GM10266 (cell line): ENCODE measurements at regions not wholly inside any gene's neighbourhood (a gene's known extent, or its start where the extent isn't known, plus 50 kb on each side); places are given as distances from the start of the nearest gene placed in this dataset.

Source experiments
- DNase-seq: peaks from one replicate; pipeline ENCODE4 v3.0.0; 2012; ENCODE audit errors: extremely low spot score
- TF ChIP-seq, protein P1 (sequence below): IDR thresholded peaks from 2 replicates; pipeline ENCODE4 v1.5.1; 2012; ENCODE audit warnings: mild to moderate bottlenecking, low read depth; ENCODE audit not compliant: control insufficient read depth, insufficient read depth; ENCODE audit errors: missing control alignments

DNA sequence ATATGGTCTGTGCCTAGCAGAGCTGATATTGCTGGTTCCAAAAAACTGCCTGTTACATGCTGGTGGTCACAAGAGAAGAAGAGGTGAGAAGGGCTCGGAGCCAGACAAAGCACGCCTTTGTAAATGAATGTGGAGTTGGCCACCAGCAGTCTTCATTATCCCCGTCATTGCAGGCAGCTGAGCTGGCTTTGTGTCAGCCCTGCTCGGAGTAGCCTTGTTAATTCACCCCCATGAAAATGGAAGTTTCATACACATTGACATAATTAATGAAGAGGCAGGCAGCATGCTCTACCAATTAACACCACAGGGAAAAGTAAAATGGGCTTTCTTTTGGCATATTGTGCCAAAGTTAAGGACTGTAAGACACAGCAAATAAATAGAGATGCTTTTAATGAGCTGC, 113.7 kb upstream of the RBFOX1 start:
- TF ChIP-seq, protein P1, sequence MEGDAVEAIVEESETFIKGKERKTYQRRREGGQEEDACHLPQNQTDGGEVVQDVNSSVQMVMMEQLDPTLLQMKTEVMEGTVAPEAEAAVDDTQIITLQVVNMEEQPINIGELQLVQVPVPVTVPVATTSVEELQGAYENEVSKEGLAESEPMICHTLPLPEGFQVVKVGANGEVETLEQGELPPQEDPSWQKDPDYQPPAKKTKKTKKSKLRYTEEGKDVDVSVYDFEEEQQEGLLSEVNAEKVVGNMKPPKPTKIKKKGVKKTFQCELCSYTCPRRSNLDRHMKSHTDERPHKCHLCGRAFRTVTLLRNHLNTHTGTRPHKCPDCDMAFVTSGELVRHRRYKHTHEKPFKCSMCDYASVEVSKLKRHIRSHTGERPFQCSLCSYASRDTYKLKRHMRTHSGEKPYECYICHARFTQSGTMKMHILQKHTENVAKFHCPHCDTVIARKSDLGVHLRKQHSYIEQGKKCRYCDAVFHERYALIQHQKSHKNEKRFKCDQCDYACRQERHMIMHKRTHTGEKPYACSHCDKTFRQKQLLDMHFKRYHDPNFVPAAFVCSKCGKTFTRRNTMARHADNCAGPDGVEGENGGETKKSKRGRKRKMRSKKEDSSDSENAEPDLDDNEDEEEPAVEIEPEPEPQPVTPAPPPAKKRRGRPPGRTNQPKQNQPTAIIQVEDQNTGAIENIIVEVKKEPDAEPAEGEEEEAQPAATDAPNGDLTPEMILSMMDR, result no peak
- DNase-seq, result no peak

DNA sequence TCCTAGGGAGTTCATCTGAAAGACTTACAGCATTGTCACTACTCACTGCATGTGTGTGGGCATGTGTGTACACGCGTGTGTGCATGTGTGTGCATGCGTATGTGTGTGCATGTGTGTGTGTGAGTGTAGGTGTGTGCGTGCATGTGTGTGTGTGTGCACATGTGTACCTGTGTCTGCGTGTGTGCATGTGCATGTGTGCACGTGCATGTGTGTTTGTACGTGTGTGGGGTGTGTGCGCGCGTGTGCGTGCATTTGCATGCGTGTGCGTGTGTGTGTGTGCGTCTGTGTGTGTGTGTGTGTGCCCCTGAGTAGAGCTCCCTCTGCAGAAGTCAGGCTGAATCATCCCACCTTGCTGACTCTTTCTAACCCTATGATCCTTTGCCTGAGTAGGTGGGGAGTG, 114.8 kb upstream of the RBFOX1 start:
- DNase-seq, result no peak

DNA sequence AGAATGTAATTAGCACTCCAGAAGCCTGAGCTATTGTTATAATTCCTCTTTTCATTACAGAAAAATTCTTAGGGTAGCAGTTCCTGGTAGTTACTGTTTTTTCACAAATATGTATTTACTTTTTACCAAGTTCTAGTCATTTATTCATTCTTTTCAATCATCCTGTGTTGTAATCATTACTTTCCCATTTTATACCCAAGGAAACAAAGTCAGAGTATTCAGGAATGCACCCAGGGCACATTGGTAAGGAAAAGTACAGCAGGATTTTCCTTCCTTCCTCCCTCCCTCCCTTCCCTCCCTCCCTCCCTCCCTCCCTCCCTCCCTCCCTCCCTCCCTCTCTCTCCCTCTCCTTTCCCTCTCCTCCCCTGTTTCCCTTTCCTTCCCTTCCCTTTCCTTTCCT, 115.9 kb upstream of the RBFOX1 start:
- TF ChIP-seq, protein P1, result no peak
- no peak for DNase-seq

More for the DNA sequence above, 114.8 kb upstream of the RBFOX1 start:
- TF ChIP-seq, protein P1, result no peak

DNA sequence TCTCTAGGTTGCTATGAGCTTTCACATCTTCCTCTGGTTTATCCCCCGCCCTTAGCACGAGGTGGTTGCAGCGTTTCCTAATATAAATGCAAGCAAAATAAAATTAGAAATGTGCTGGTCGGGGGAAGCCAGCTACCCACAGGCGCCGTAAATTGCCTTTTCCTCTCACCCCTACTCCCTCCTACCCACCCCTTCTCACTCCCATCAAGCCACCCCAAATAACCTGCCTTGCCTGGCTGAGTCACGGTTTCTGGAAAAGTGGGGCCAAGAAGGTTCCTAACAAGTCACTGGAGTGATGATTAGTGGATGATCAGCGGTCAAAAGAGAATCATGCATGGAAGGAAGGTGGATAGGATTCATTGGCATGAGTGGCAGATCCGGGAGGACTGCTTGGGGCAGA, 120.9 kb upstream of the RBFOX1 start:
- no peak for DNase-seq
- TF ChIP-seq, protein P1, result no peak

DNA sequence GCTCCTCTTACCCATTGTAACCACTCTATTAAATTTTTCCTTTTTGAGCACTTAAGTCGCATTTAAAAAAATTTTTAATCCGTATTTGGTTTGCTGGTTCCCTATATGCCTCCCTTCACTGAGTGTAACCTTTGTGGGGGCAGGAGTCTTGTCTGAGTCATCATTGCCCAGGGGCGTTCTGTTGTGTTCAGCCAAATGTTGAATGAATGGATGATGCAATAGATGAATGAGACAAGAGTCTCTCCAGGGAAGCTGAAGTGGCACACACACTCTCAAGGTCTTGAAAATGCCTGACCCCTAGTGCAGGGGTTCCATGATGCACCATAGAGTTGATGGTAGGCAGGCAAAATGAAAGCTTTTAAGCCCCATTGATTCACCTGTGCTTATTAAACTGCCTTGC, 123.0 kb upstream of the RBFOX1 start:
- TF ChIP-seq, protein P1, result no peak
- no peak for DNase-seq

DNA sequence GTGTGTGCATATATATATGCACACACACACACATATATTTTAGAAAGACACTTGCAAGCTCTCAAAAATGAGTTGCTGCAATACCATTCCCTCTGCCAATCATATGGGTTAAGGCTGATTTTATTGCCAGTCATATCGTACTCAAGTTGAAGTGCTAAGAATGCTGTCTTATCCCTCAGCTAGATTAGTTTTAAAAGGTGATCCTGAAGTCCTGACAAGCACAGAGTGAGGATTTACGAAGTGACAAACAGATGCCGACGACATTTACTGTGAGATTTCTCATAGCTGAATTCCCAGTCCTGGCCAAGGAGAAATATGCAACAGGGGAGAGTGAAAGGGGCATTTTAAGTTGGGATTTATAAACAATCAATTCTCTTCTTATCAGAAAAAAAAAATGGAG, 126.2 kb upstream of the RBFOX1 start:
- no peak for DNase-seq
- TF ChIP-seq, protein P1, result no peak

DNA sequence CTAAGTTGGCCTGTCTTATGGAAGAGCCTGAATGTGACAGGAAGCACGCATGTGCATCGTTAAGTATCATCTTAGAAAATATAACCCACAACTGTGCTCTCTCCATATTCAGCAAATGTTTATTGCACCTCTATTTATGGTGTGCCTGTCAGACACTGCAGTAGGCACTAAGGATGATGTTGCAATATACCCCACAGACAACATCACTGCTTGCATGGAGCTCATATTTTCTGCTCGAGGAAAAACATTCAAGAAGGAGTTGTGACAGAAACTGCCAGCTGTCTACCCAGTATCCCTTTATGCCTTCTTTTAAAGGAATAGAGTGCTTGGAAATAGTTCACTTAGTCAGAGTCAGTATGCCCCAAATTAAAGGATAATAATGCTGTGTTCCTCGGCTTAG, 132.3 kb upstream of the RBFOX1 start:
- no peak for DNase-seq
- TF ChIP-seq, protein P1, result no peak
